DMS53 treated with DMSO at 0.1 percent for 48 hours (cell line): ENCODE measurements at regions not wholly inside any gene's neighbourhood (a gene's known extent, or its start where the extent isn't known, plus 50 kb on each side); places are given as distances from the start of the nearest gene placed in this dataset.

ENCODE experiments used
- DNase-seq: peaks from one replicate; lab custom pipeline; 2025; ENCODE audit not compliant: unreplicated experiment; lab: John Stamatoyannopoulos, UW

- DNase-seq = no peak
Observed at GRCh38 chr7:68674826-68675225, 923.4 kb upstream of the AUTS2 start.

- no peak for DNase-seq
Observed at GRCh38 chr7:68676813-68677535, 921.3 kb upstream of the AUTS2 start.

GRCh38 chr7:68678196-68678595 lies 920.1 kb upstream of the AUTS2 start:
- DNase-seq = no peak

GRCh38 chr7:68679459-68680234 lies 918.6 kb upstream of the AUTS2 start:
- DNase-seq = no peak

GRCh38 chr7:68680235-68680872 lies 917.9 kb upstream of the AUTS2 start:
- no peak for DNase-seq

GRCh38 chr7:68682910-68683309 lies 915.4 kb upstream of the AUTS2 start:
- no peak for DNase-seq

GRCh38 chr7:68684246-68684839 lies 913.9 kb upstream of the AUTS2 start:
- no peak for DNase-seq

GRCh38 chr7:68684996-68685395 lies 913.3 kb upstream of the AUTS2 start:
- DNase-seq = no peak

- DNase-seq = no peak
Observed at GRCh38 chr7:68688416-68689086, 909.7 kb upstream of the AUTS2 start.

- no peak for DNase-seq
Observed at GRCh38 chr7:68689087-68689433, 909.2 kb upstream of the AUTS2 start.

GRCh38 chr7:68691261-68692216 lies 906.7 kb upstream of the AUTS2 start:
- no peak for DNase-seq

GRCh38 chr7:68692511-68692910 lies 905.8 kb upstream of the AUTS2 start:
- DNase-seq = no peak

GRCh38 chr7:68694656-68695055 lies 903.6 kb upstream of the AUTS2 start:
- DNase-seq = no peak

- no peak for DNase-seq
Observed at GRCh38 chr7:68697796-68698280, 900.4 kb upstream of the AUTS2 start.

GRCh38 chr7:68699090-68699711 lies 899.1 kb upstream of the AUTS2 start:
- no peak for DNase-seq

- DNase-seq = no peak
Observed at GRCh38 chr7:68700414-68700813, 897.9 kb upstream of the AUTS2 start.

GRCh38 chr7:68706291-68706690 lies 892.0 kb upstream of the AUTS2 start:
- no peak for DNase-seq

GRCh38 chr7:68707159-68707558 lies 891.1 kb upstream of the AUTS2 start:
- DNase-seq = no peak

- no peak for DNase-seq
Observed at GRCh38 chr7:68707958-68708357, 890.3 kb upstream of the AUTS2 start.
